PC-3 (cell line): ENCODE measurements at regions not wholly inside any gene's neighbourhood (a gene's known extent, or its start where the extent isn't known, plus 50 kb on each side); places are given as distances from the start of the nearest gene placed in this dataset.

Experiments used
- EZH2 ChIP-seq: fragments of 300-600 bp; sonication (generic); IDR thresholded peaks from one replicate; pipeline ENCODE4 v1.6.1; 2017; ENCODE audit warnings: antibody characterized with exemption, mild to moderate bottlenecking, low read length; ENCODE audit not compliant: unreplicated experiment
- EZH2phosphoT487 ChIP-seq: fragments of 300-600 bp; sonication (generic); IDR thresholded peaks from 2 replicates; pipeline ENCODE4 v1.6.1; 2018; ENCODE audit warnings: mild to moderate bottlenecking, antibody characterized with exemption, low read length, borderline replicate concordance
- TF ChIP-seq, protein P1 (sequence below): fragments of 300-600 bp; sonication (generic); conservative IDR thresholded peaks from 2 replicates; pipeline ENCODE4 v1.5.1; 2017; ENCODE audit warnings: antibody characterized with exemption, low read depth, mild to moderate bottlenecking, low read length

GRCh38 chr12:67441736-67442346 is 172.7 kb downstream of the CAND1 start:
- TF ChIP-seq, protein P1, sequence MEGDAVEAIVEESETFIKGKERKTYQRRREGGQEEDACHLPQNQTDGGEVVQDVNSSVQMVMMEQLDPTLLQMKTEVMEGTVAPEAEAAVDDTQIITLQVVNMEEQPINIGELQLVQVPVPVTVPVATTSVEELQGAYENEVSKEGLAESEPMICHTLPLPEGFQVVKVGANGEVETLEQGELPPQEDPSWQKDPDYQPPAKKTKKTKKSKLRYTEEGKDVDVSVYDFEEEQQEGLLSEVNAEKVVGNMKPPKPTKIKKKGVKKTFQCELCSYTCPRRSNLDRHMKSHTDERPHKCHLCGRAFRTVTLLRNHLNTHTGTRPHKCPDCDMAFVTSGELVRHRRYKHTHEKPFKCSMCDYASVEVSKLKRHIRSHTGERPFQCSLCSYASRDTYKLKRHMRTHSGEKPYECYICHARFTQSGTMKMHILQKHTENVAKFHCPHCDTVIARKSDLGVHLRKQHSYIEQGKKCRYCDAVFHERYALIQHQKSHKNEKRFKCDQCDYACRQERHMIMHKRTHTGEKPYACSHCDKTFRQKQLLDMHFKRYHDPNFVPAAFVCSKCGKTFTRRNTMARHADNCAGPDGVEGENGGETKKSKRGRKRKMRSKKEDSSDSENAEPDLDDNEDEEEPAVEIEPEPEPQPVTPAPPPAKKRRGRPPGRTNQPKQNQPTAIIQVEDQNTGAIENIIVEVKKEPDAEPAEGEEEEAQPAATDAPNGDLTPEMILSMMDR = peak; percentile 89
- TF ChIP-seq EZH2phosphoT487 (no peak), EZH2 (no peak)
